NCI-H748 (cell line): ENCODE measurements at regions not wholly inside any gene's neighbourhood (a gene's known extent, or its start where the extent isn't known, plus 50 kb on each side); places are given as distances from the start of the nearest gene placed in this dataset.

Source experiments
- DNase-seq: peaks from one replicate; lab custom pipeline; 2025; ENCODE audit not compliant: unreplicated experiment; lab: John Stamatoyannopoulos, UW

- DNase-seq, result no peak
Observed at GRCh38 chr10:28781296-28781695, 104.0 kb downstream of the BAMBI start.

- no peak for DNase-seq
Observed at GRCh38 chr10:28783087-28783486, 105.8 kb downstream of the BAMBI start.

- no peak for DNase-seq
Observed at GRCh38 chr10:28785018-28785417, 107.7 kb downstream of the BAMBI start.

GRCh38 chr10:28788252-28788651, 110.9 kb downstream of the BAMBI start:
- DNase-seq, result no peak

- no peak for DNase-seq
Observed at GRCh38 chr10:28788762-28789161, 111.4 kb downstream of the BAMBI start.

- peak; percentile 34 for DNase-seq
Observed at GRCh38 chr10:28790146-28790545, 112.8 kb downstream of the BAMBI start.

- peak; percentile 14 for DNase-seq
Observed at GRCh38 chr10:28793482-28793881, 116.2 kb downstream of the BAMBI start.

GRCh38 chr10:28794986-28795385, 117.7 kb downstream of the BAMBI start:
- no peak for DNase-seq

GRCh38 chr10:28796606-28797512, 119.5 kb downstream of the BAMBI start:
- no peak for DNase-seq

GRCh38 chr10:28797904-28798371, 120.6 kb downstream of the BAMBI start:
- no peak for DNase-seq

GRCh38 chr10:28798428-28798955, 121.2 kb downstream of the BAMBI start:
- DNase-seq, result no peak

- no peak for DNase-seq
Observed at GRCh38 chr10:28798964-28799363, 121.6 kb downstream of the BAMBI start.

GRCh38 chr10:28800144-28800543, 122.8 kb downstream of the BAMBI start:
- DNase-seq, result no peak

GRCh38 chr10:28801247-28801646, 123.9 kb downstream of the BAMBI start:
- DNase-seq, result no peak

- DNase-seq, result no peak
Observed at GRCh38 chr10:28801869-28802268, 124.5 kb downstream of the BAMBI start.

- DNase-seq, result no peak
Observed at GRCh38 chr10:28805390-28805789, 128.1 kb downstream of the BAMBI start.

- no peak for DNase-seq
Observed at GRCh38 chr10:28806488-28806941, 129.2 kb downstream of the BAMBI start.

GRCh38 chr10:28806951-28807759, 129.8 kb downstream of the BAMBI start:
- DNase-seq, result no peak

- DNase-seq, result no peak
Observed at GRCh38 chr10:28807760-28808613, 130.7 kb downstream of the BAMBI start.

GRCh38 chr10:28808693-28809092, 131.4 kb downstream of the BAMBI start:
- no peak for DNase-seq
